Astrocyte (in vitro differentiated cells and primary cell): ENCODE measurements at regions not wholly inside any gene's neighbourhood (a gene's known extent, or its start where the extent isn't known, plus 50 kb on each side); places are given as distances from the start of the nearest gene placed in this dataset.

ENCODE experiments used
- CTCF ChIP-seq: IDR thresholded peaks from 2 replicates; pipeline ENCODE4 v1.5.1; 2011; ENCODE audit warnings: low read depth, mild to moderate bottlenecking, inconsistent platforms, low read length, moderate library complexity; ENCODE audit not compliant: insufficient read depth
- EZH2 ChIP-seq: IDR thresholded peaks from 2 replicates; pipeline ENCODE4 v1.6.1; 2012; ENCODE audit warnings: mild to moderate bottlenecking, low read length, inconsistent platforms; ENCODE audit not compliant: insufficient read depth

DNA sequence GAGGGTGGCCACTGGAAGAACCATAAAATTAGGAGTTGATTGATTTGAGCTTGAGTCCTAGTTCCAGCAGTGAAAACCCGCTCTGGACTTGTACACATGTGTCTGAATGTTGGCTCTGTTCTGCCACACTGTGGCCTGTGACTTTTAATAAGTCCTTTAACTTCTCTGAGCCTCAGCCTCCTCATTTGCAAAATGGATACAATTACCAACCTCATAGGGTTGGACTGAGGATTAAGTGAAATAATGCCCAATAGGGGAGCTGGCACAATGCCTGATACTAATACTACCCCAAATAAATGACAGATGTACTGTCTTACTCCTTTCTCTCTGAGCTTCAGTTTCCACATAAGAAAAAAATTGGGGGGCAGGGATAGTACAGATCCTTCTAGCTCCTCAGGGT lies 92.6 kb upstream of the RIPOR2 start:
- no peak for TF ChIP-seq CTCF
- no peak for TF ChIP-seq EZH2
